C4-2B (cell line): ENCODE measurements at regions not wholly inside any gene's neighbourhood (a gene's known extent, or its start where the extent isn't known, plus 50 kb on each side); places are given as distances from the start of the nearest gene placed in this dataset.

Experiments used
- CTCF ChIP-seq: fragments of 450-650 bp; conservative IDR thresholded peaks from 2 replicates; pipeline ENCODE4 v1.5.1; 2017; ENCODE audit warnings: mild to moderate bottlenecking
- ZFX ChIP-seq: fragments of 450-650 bp; IDR thresholded peaks from 2 replicates; pipeline ENCODE4 v1.6.1; 2017

- TF ChIP-seq CTCF (no peak), ZFX (no peak)
These were observed 87.2 kb downstream of the TSPAN8 start for GRCh38 chr12:71070416-71071128.
